HepG2 (cell line): ENCODE measurements at regions not wholly inside any gene's neighbourhood (a gene's known extent, or its start where the extent isn't known, plus 50 kb on each side); places are given as distances from the start of the nearest gene placed in this dataset.

Experiments
- ATAC-seq: fragments of 200-7000 bp; cut with Tn5 transposase; 3 replicates; pipeline ENCODE4 v1.9.1; 2020; ENCODE audit warnings: mild to moderate bottlenecking, moderate library complexity
- BruUV-seq: library from RNA; stranded (reverse); fragments of 400-500 nt; replicated peaks from 2 replicates; lab custom pipeline; 2021; lab: Mats Ljungman, UMichigan
- CTCF ChIA-PET: fragments of 300-600 bp; formaldehyde crosslinking; extraction: SDS; loops from one replicate; lab custom pipeline; 2021; ENCODE audit warnings: low total read pairs, inconsistent platforms, low intra/inter-chr PET ratio; lab: Yijun Ruan, JAX
- POLR2A ChIA-PET: fragments of 350-600 bp; sonication (Branson Sonifier 250); formaldehyde crosslinking; loops from one replicate; lab custom pipeline; 2020; ENCODE audit warnings: antibody characterized with exemption, inconsistent platforms; lab: Yijun Ruan, JAX
- DNase-seq: peaks from one replicate; pipeline ENCODE4 v3.0.0-alpha.2; 2015; ENCODE audit warnings: low spot score
- FAIRE-seq: peaks from 3 replicates; lab custom pipeline; 2011; peaks lifted over from hg19 to GRCh38; lab: Jason Lieb, UNC
- H2AFZ ChIP-seq: one replicate; pipeline ENCODE4 v1.6.1; 2011; ENCODE audit warnings: low read length, inconsistent platforms
- H3K27ac ChIP-seq: fragments of 300-600 bp; 3 replicates; pipeline ENCODE4 v1.8.0; 2011; ENCODE audit warnings: mixed run types, mild to moderate bottlenecking, mixed read lengths, low read length, inconsistent platforms; ENCODE audit not compliant: insufficient read depth; ENCODE audit errors: extremely low read length
- H3K27me3 ChIP-seq, 2 experiments: fragments of 200-600 bp in 1 of 2; 2 replicates in 1 of 2; 3 replicates in 1 of 2; pipeline versions ENCODE4 v1.6.0 to v1.8.0; 2011; ENCODE audit warnings: low read length in 2 of 2, mild to moderate bottlenecking in 2 of 2, moderate library complexity in 2 of 2, inconsistent platforms in 1 of 2; ENCODE audit not compliant: insufficient read depth in 2 of 2, control insufficient read depth in 1 of 2
- H3K36me3 ChIP-seq, 2 experiments: fragments of 200-600 bp in 1 of 2; replicated peaks in 1 of 2; 2 replicates in 1 of 2; 3 replicates in 1 of 2; pipeline versions ENCODE4 v1.5.1 to v1.8.0; 2011; ENCODE audit warnings: low read length in 2 of 2, inconsistent platforms in 1 of 2; ENCODE audit not compliant: insufficient read depth in 2 of 2, control insufficient read depth in 1 of 2
- H3K4me1 ChIP-seq: 2 replicates; pipeline ENCODE4 v1.5.1; 2012; ENCODE audit warnings: low read length, inconsistent platforms; ENCODE audit not compliant: insufficient read depth
- H3K4me2 ChIP-seq: 2 replicates; pipeline ENCODE4 v1.6.0; 2011; ENCODE audit warnings: low read depth, low read length, inconsistent platforms
- H3K4me3 ChIP-seq, 3 experiments: fragments of 200-600 bp in 1 of 3; sonication (generic), shearing (Covaris generic) in 1 of 3; replicated peaks in 1 of 3; 2 replicates each; pipeline ENCODE4 v1.5.1; 2011 to 2016; ENCODE audit warnings: low read length in 3 of 3, inconsistent platforms in 2 of 3, low read depth in 2 of 3, mild to moderate bottlenecking in 2 of 3, control low read depth in 1 of 3, mixed read lengths in 1 of 3; ENCODE audit not compliant: insufficient read depth in 1 of 3
- H3K79me2 ChIP-seq: one replicate; pipeline ENCODE4 v1.6.1; 2011; ENCODE audit warnings: low read length, inconsistent platforms; ENCODE audit not compliant: insufficient read depth
- H3K9ac ChIP-seq: 2 replicates; pipeline ENCODE4 v1.6.0; 2011; ENCODE audit warnings: mild to moderate bottlenecking, low read depth, low read length, inconsistent platforms; ENCODE audit not compliant: insufficient read depth
- H3K9me3 ChIP-seq: 2 replicates; pipeline ENCODE4 v1.5.1; 2012; ENCODE audit warnings: mild to moderate bottlenecking, low read length
- H4K20me1 ChIP-seq: 2 replicates; pipeline ENCODE4 v1.6.0; 2011; ENCODE audit warnings: inconsistent platforms, mild to moderate bottlenecking, low read length, moderate library complexity; ENCODE audit not compliant: insufficient read depth
- ARNTL ChIP-seq: sonication (generic); formaldehyde crosslinking; IDR thresholded peaks from 2 replicates; pipeline ENCODE4 v1.4.0; 2020; ENCODE audit warnings: mild to moderate bottlenecking, missing genetic modification reagents
- BRCA1 ChIP-seq: sonication (generic); formaldehyde crosslinking; IDR thresholded peaks from 2 replicates; pipeline ENCODE4 v1.4.0; 2020; ENCODE audit warnings: missing genetic modification reagents
- CREM ChIP-seq, 2 experiments: sonication (generic) in 1 of 2; formaldehyde crosslinking in 1 of 2; IDR thresholded peaks; 2 replicates each; pipeline versions ENCODE4 v1.4.0 to v1.6.1; 2016 to 2020; ENCODE audit warnings: antibody characterized with exemption in 1 of 2, mild to moderate bottlenecking in 1 of 2, missing genetic modification reagents in 1 of 2
- GRHL1 ChIP-seq: sonication (generic); formaldehyde crosslinking; conservative IDR thresholded peaks from 2 replicates; pipeline ENCODE4 v1.8.0; 2022; ENCODE audit warnings: missing genetic modification reagents
- MAF1 ChIP-seq: sonication (generic); formaldehyde crosslinking; IDR thresholded peaks from 2 replicates; pipeline ENCODE4 v1.5.0; 2020; ENCODE audit warnings: missing genetic modification reagents, borderline replicate concordance
- MED8 ChIP-seq: sonication (generic); formaldehyde crosslinking; IDR thresholded peaks from 2 replicates; pipeline ENCODE4 v1.8.1; 2023; ENCODE audit warnings: mild to moderate bottlenecking, missing genetic modification reagents; ENCODE audit not compliant: insufficient replicate concordance
- PAF1 ChIP-seq: IDR thresholded peaks from 2 replicates; pipeline ENCODE4 v1.6.1; 2016; ENCODE audit warnings: missing genetic modification reagents, missing compliant biosample characterization
- POLR2A ChIP-seq, 2 experiments: IDR thresholded peaks; 2 replicates each; pipeline ENCODE4 v1.6.1; 2011; ENCODE audit warnings: low read depth in 2 of 2, low read length in 2 of 2, mild to moderate bottlenecking in 1 of 2, moderate library complexity in 1 of 2; ENCODE audit not compliant: insufficient read depth in 1 of 2
- SMC3 ChIP-seq: IDR thresholded peaks from 2 replicates; pipeline ENCODE4 v1.6.1; 2011; ENCODE audit warnings: low read length, improper control_type of control experiment
- SP4 ChIP-seq: sonication (generic); formaldehyde crosslinking; IDR thresholded peaks from 2 replicates; pipeline ENCODE4 v1.8.1; 2023; ENCODE audit warnings: mild to moderate bottlenecking, missing genetic modification reagents
- SRSF9 ChIP-seq: fragments of 200-400 bp; formaldehyde crosslinking; IDR thresholded peaks from 2 replicates; pipeline ENCODE4 v1.6.1; 2018; ENCODE audit warnings: borderline replicate concordance, mild to moderate bottlenecking, low read depth, low read length; ENCODE audit not compliant: insufficient read depth, poor library complexity, severe bottlenecking
- ZFP36L2 ChIP-seq: sonication (generic); formaldehyde crosslinking; IDR thresholded peaks from 2 replicates; pipeline ENCODE4 v1.4.0; 2020; ENCODE audit warnings: missing genetic modification reagents
- ZNF10 ChIP-seq: sonication (generic); formaldehyde crosslinking; IDR thresholded peaks from 2 replicates; pipeline ENCODE4 v1.4.0; 2020; ENCODE audit warnings: mild to moderate bottlenecking, low read depth, missing genetic modification reagents, borderline replicate concordance
- ZNF12 ChIP-seq: sonication (generic); formaldehyde crosslinking; IDR thresholded peaks from 2 replicates; pipeline ENCODE4 v1.5.0; 2020; ENCODE audit warnings: missing genetic modification reagents
- ZNF362 ChIP-seq: sonication (generic); formaldehyde crosslinking; IDR thresholded peaks from 2 replicates; pipeline ENCODE4 v1.4.0; 2020; ENCODE audit warnings: missing genetic modification reagents, mild to moderate bottlenecking, borderline replicate concordance
- ZNF841 ChIP-seq: sonication (generic); formaldehyde crosslinking; IDR thresholded peaks from 2 replicates; pipeline ENCODE4 v1.8.1; 2023; ENCODE audit warnings: missing genetic modification reagents, borderline replicate concordance
- WGBS: methylation state at CpG from one replicate; pipeline ENCODE4 v1.1.6; 2017; ENCODE audit warnings: low lambda C conversion rate; 5-methylcytosine and 5-hydroxymethylcytosine counted together
- in situ Hi-C: cut with HindIII; loops from 2 replicates; pipeline ENCODE4 v1.10.0; 2017; ENCODE audit warnings: low pct_unique_long_range_greater_than_20kb; ENCODE audit not compliant: extremely low pct_ligation_motif_present
- intact Hi-C: fragments of 100-400 bp; cut with micrococcal nuclease; formaldehyde crosslinking; loops from one replicate; pipeline ENCODE4 v1.10.0; 2022; ENCODE audit not compliant: unreplicated experiment

GRCh38 chr1:229792012-229792975, 166.2 kb downstream of the URB2 start:
- H3K27ac ChIP-seq = no peak overlapping the region
- POLR2A ChIA-PET = no interaction called here
- FAIRE-seq = no peak
- TF ChIP-seq MED8 = no peak
- no peak for TF ChIP-seq SMC3
- TF ChIP-seq PAF1 (CRISPR knock-in tag) = no peak
- TF ChIP-seq CREM (IDR thresholded peaks at IDR 0.05) = no peak
- TF ChIP-seq CREM (CRISPR knock-in tag; IDR thresholded peaks at IDR 0.05) = no peak
- no peak for TF ChIP-seq ZFP36L2 (CRISPR knock-in tag)
- TF ChIP-seq SP4 (CRISPR knock-in tag) = no peak
- no peak for TF ChIP-seq GRHL1
- TF ChIP-seq ZNF841 (CRISPR knock-in tag) = no peak
- TF ChIP-seq BRCA1 (CRISPR knock-in tag) = no peak
- TF ChIP-seq ZNF362 (CRISPR knock-in tag) = no peak
- TF ChIP-seq MAF1 = no peak
- TF ChIP-seq ARNTL (CRISPR knock-in tag) = no peak
- TF ChIP-seq ZNF10 = no peak
- no peak for TF ChIP-seq SRSF9
- TF ChIP-seq ZNF12 (CRISPR knock-in tag) = no peak
- TF ChIP-seq POLR2A (IDR thresholded peaks at IDR 0.05; ENCODE audit: insufficient read depth in 1 of 2, low read depth in 2 of 2, low read length in 2 of 2) = no peak

More at GRCh38 chr1:229792012-229792975, 166.2 kb downstream of the URB2 start:
- Histone ChIP-seq H3K4me1 (no peaks in the 10 kb centered on the region), H3K36me3 (no peaks in the 10 kb centered on the region), H3K4me3 (no peak overlapping the region), H3K9ac (no peak overlapping the region), H3K27me3 (no peaks in the 10 kb centered on the region), H2AFZ (no peak overlapping the region), H3K79me2 (no peaks in the 10 kb centered on the region), H3K4me2 (no peak overlapping the region), H4K20me1 (no peaks in the 10 kb centered on the region), H3K9me3 (no peaks in the 10 kb centered on the region; the same call in 1 of the 2 replicates)
- DNase-seq (no peak), ATAC-seq (no peak)
- BruUV-seq = no TSS peak
- WGBS = 56% methylated on average over 6 of the region's 6 CpGs
- intact Hi-C loops (no loop called here), in situ Hi-C loops (no loop called here)
- CTCF ChIA-PET = no interaction called here
